ENCODE measurements at regions not wholly inside any gene's neighbourhood (a gene's known extent, or its start where the extent isn't known, plus 50 kb on each side); places are given as distances from the start of the nearest gene placed in this dataset.

DNA sequence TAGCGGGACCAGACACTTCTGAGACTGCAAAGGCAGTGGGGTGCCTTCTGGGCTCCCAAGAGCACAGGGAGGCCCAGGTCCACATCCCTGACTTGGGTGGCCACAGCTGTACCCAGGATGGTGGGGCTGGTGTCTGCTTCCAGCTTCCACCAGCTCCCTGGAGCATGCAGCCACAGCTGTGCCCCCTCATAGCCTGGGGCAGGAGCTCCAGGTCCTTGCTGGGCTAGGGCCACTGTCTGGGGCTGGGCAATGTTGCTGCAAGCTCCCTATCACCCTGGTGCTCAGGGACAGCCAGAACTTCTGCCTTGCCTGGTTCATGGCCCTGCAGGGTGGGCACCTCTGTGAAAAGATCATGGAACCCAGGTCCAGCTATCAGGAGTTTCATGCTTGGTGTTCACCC is 673.9 kb downstream of the SH3BGRL start:
- no peaks in the 10 kb centered on the region for H3K36me3 ChIP-seq (ENCODE audit: control insufficient read depth in 2 of 2, insufficient read depth in 2 of 2, low read length in 1 of 2)
- no peak overlapping the region for H2AFZ ChIP-seq (ENCODE audit: control insufficient read depth, low read depth, low read length)
- DNase-seq (ENCODE audit: low read depth, low spot score) = no peak
- no peak overlapping the region for H3K9ac ChIP-seq (ENCODE audit: control insufficient read depth, insufficient read depth, low read length)
- SMC1A ChIA-PET (ENCODE audit: uncharacterized antibody, unreplicated experiment) = no interaction called here
- TF ChIP-seq SIN3A (IDR thresholded peaks at IDR 0.05; ENCODE audit: low read depth, low read length) (no peak), ZBED1 (IDR thresholded peaks at IDR 0.05; ENCODE audit: borderline replicate concordance) (no peak), BRCA1 (IDR thresholded peaks at IDR 0.05; ENCODE audit: low read depth, low read length) (no peak), ZNF24 (IDR thresholded peaks at IDR 0.05) (no peak), CBFB (IDR thresholded peaks at IDR 0.05; ENCODE audit: low read depth) (no peak), FOS (IDR thresholded peaks at IDR 0.05; ENCODE audit: borderline replicate concordance, extremely low read depth, insufficient read length) (no peak), ZBTB40 (IDR thresholded peaks at IDR 0.05; ENCODE audit: borderline replicate concordance) (no peak)
- TF ChIP-seq, protein P1, sequence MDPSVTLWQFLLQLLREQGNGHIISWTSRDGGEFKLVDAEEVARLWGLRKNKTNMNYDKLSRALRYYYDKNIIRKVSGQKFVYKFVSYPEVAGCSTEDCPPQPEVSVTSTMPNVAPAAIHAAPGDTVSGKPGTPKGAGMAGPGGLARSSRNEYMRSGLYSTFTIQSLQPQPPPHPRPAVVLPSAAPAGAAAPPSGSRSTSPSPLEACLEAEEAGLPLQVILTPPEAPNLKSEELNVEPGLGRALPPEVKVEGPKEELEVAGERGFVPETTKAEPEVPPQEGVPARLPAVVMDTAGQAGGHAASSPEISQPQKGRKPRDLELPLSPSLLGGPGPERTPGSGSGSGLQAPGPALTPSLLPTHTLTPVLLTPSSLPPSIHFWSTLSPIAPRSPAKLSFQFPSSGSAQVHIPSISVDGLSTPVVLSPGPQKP (IDR thresholded peaks at IDR 0.05; ENCODE audit: low read depth, low read length) = no peak
- TF ChIP-seq, protein P2, sequence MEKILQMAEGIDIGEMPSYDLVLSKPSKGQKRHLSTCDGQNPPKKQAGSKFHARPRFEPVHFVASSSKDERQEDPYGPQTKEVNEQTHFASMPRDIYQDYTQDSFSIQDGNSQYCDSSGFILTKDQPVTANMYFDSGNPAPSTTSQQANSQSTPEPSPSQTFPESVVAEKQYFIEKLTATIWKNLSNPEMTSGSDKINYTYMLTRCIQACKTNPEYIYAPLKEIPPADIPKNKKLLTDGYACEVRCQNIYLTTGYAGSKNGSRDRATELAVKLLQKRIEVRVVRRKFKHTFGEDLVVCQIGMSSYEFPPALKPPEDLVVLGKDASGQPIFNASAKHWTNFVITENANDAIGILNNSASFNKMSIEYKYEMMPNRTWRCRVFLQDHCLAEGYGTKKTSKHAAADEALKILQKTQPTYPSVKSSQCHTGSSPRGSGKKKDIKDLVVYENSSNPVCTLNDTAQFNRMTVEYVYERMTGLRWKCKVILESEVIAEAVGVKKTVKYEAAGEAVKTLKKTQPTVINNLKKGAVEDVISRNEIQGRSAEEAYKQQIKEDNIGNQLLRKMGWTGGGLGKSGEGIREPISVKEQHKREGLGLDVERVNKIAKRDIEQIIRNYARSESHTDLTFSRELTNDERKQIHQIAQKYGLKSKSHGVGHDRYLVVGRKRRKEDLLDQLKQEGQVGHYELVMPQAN (conservative IDR thresholded peaks at IDR 0.05) = no peak
- BruUV-seq (replicated peaks) = no TSS peak
- WGBS (ENCODE audit: insufficient coverage, insufficient replicate concordance, low lambda C conversion rate, missing lambda C conversion rate) = 25% methylated on average over 1 of the region's 1 CpG
- H3K9me3 ChIP-seq (replicated peaks; ENCODE audit: control insufficient read depth, insufficient read depth, low read length) = no peaks in the 10 kb centered on the region; the same call in 2 of the 3 replicates
- H3K4me1 ChIP-seq (ENCODE audit: control insufficient read depth, insufficient read depth, low read length) = no peaks in the 10 kb centered on the region
- no peaks in the 10 kb centered on the region for H3K79me2 ChIP-seq (ENCODE audit: control insufficient read depth, insufficient read depth, low read length)
- no peaks in the 10 kb centered on the region for H3K27me3 ChIP-seq (replicated peaks in 1 of 2; ENCODE audit: control insufficient read depth in 2 of 2, insufficient read depth in 2 of 2, low read length in 1 of 2)
- no peak for ATAC-seq
- CTCF ChIA-PET = no interaction called here
- H3K4me3 ChIP-seq = no peak overlapping the region
- RAD21 ChIA-PET (ENCODE audit: unreplicated experiment) = no interaction called here
- H4K20me1 ChIP-seq (ENCODE audit: control insufficient read depth, insufficient read depth) = no peaks in the 10 kb centered on the region
- no peak for FAIRE-seq
- H3K27ac ChIP-seq (ENCODE audit: control insufficient read depth, insufficient read depth) = no peak overlapping the region
- in situ Hi-C loops (cut with MboI) (no loop called here), intact Hi-C loops (cut with micrococcal nuclease; ENCODE audit: unreplicated experiment) (no loop called here)
- H3K4me2 ChIP-seq (ENCODE audit: control insufficient read depth, insufficient read depth) = no peak overlapping the region
- POLR2A ChIA-PET = no interaction called here

Measured in GM12878 (cell line).